ENCODE measurements at regions not wholly inside any gene's neighbourhood (a gene's known extent, or its start where the extent isn't known, plus 50 kb on each side); places are given as distances from the start of the nearest gene placed in this dataset.

DNA sequence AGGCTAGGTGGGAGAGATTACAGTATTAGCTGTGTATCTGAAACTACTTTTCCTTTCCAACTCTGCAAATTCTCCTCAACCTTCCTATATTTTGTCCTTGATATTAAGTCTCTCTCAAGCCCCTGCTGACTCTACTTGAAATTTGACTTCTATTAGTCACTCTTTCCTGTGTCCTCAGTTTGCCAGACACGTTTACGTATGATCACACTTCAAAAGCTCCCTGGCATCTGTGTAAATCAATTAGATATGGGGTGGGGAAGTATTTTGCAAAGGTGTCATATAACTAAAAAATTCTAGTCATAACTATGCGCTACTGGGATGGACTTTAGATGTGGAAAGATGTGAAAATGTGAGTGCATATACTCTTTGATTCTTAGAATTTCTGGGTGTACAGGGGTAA, 67.4 kb upstream of the ARHGAP24 start:
- H3K36me3 ChIP-seq (ENCODE audit: low read depth): no peaks in the 10 kb centered on the region
- no peak for DNase-seq (ENCODE audit: low spot score)
- no peak overlapping the region for H3K27ac ChIP-seq (ENCODE audit: poor library complexity, severe bottlenecking)
- no peak for TF ChIP-seq CTCF (IDR thresholded peaks at IDR 0.05; ENCODE audit: poor library complexity, severe bottlenecking)
- H3K9me3 ChIP-seq (ENCODE audit: severe bottlenecking): no peaks in the 10 kb centered on the region
- no peaks in the 10 kb centered on the region for H3K4me1 ChIP-seq (ENCODE audit: insufficient read depth, poor library complexity, severe bottlenecking)
- no peak for ATAC-seq (ENCODE audit: low read depth)
- no peaks in the 10 kb centered on the region for H3K27me3 ChIP-seq (ENCODE audit: insufficient read depth, poor library complexity, severe bottlenecking)
- H3K4me3 ChIP-seq (ENCODE audit: severe bottlenecking): no peak overlapping the region

DNA sequence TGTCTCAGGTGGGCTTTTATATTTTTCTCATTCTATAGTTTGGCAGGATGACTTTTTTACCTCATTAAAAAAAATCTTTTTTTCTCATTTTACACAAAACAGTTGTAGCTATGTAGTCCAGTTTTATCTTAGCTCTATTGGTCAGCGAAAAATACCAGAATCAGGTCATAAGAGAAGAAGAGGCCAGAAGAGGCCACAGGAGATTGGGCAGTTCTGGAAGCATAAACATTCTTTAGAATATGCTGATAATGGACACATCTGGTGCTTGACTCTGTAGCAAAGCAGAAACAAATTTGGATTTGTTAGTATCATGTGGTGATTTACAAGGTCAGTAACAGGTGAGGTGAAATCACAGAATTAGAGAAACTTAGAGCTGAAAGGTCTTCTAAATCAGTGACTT, 66.6 kb upstream of the ARHGAP24 start:
- no peak for TF ChIP-seq CTCF (IDR thresholded peaks at IDR 0.05; ENCODE audit: poor library complexity, severe bottlenecking)
- no peaks in the 10 kb centered on the region for H3K36me3 ChIP-seq (ENCODE audit: low read depth)
- no peak overlapping the region for H3K27ac ChIP-seq (ENCODE audit: poor library complexity, severe bottlenecking)
- ATAC-seq (ENCODE audit: low read depth) (no peak), DNase-seq (ENCODE audit: low spot score) (no peak)
- H3K4me3 ChIP-seq (ENCODE audit: severe bottlenecking): no peak overlapping the region
- no peaks in the 10 kb centered on the region for H3K9me3 ChIP-seq (ENCODE audit: severe bottlenecking)
- H3K4me1 ChIP-seq (ENCODE audit: insufficient read depth, poor library complexity, severe bottlenecking): no peaks in the 10 kb centered on the region
- no peaks in the 10 kb centered on the region for H3K27me3 ChIP-seq (ENCODE audit: insufficient read depth, poor library complexity, severe bottlenecking)

DNA sequence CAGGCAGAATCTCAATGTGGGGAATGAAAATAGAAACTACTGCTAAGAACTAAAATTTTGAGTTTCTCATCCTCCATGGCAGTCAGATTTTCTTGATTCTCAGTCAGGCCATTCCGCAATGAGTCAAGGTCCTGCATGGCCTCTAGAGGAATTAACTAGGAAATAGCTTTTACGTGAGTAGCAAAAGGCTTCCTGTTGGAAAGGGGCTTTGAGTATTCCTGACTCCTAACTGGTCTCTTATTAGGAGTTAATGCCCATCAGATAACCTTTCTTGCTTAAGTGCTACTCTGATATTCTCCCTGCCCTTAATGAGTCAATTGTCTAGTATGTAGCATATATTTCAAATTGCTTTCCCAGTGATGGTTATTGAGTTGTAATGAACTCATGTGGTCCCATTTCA, 65.7 kb upstream of the ARHGAP24 start:
- Histone ChIP-seq H3K27me3 (ENCODE audit: insufficient read depth, poor library complexity, severe bottlenecking) (no peaks in the 10 kb centered on the region), H3K4me1 (ENCODE audit: insufficient read depth, poor library complexity, severe bottlenecking) (no peaks in the 10 kb centered on the region), H3K9me3 (ENCODE audit: severe bottlenecking) (no peaks in the 10 kb centered on the region), H3K27ac (ENCODE audit: poor library complexity, severe bottlenecking) (no peak overlapping the region), H3K4me3 (ENCODE audit: severe bottlenecking) (no peak overlapping the region), H3K36me3 (ENCODE audit: low read depth) (no peaks in the 10 kb centered on the region)
- DNase-seq (ENCODE audit: low spot score): no peak
- no peak for TF ChIP-seq CTCF (IDR thresholded peaks at IDR 0.05; ENCODE audit: poor library complexity, severe bottlenecking)
- no peak for ATAC-seq (ENCODE audit: low read depth)

DNA sequence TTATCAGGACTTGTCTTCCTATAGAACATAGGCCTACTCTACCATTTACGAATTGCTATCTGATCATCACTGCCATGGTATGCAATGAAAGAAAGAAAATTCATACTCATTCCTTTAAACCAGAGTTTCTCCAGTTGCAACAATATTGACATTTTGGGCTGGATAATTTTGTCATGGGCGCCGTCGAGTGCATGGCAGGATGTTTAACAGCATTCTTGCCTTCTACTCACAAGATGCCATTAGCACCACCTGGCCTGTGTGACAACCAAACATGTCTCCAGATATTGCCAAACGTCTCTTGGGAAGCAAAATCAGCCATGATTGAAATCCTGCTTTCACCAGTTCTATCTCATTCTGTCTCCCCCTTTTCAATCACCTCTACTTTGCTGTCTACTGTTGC, 63.6 kb upstream of the ARHGAP24 start:
- no peaks in the 10 kb centered on the region for H3K4me1 ChIP-seq (ENCODE audit: insufficient read depth, poor library complexity, severe bottlenecking)
- no peaks in the 10 kb centered on the region for H3K27me3 ChIP-seq (ENCODE audit: insufficient read depth, poor library complexity, severe bottlenecking)
- no peak overlapping the region for H3K4me3 ChIP-seq (ENCODE audit: severe bottlenecking)
- H3K9me3 ChIP-seq (ENCODE audit: severe bottlenecking): no peaks in the 10 kb centered on the region
- TF ChIP-seq CTCF (IDR thresholded peaks at IDR 0.05; ENCODE audit: poor library complexity, severe bottlenecking): no peak
- no peak for ATAC-seq (ENCODE audit: low read depth)
- no peaks in the 10 kb centered on the region for H3K36me3 ChIP-seq (ENCODE audit: low read depth)
- H3K27ac ChIP-seq (ENCODE audit: poor library complexity, severe bottlenecking): no peak overlapping the region
- DNase-seq (ENCODE audit: low spot score): no peak

DNA sequence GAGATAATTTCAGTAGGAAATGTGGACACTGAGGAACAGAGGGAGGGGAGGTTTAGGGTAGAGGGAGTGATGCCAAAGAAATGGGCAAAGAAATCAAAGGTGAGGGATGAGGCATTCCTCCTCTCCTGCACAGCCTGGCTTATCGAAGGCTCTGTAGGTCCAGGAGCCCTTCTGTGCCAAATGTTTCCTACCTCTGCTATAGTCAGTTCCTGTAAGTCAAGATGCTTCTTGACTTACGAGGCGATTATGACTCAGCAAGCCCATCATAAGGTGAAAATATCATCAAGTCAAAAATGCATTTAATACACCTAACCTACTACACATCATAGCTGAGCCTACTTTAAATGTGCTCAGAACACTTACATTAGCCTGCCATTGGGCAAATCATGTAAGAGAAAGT, 60.0 kb upstream of the ARHGAP24 start:
- no peak overlapping the region for H3K27ac ChIP-seq (ENCODE audit: poor library complexity, severe bottlenecking)
- no peak for TF ChIP-seq CTCF (IDR thresholded peaks at IDR 0.05; ENCODE audit: poor library complexity, severe bottlenecking)
- H3K9me3 ChIP-seq (ENCODE audit: severe bottlenecking): no peaks in the 10 kb centered on the region
- ATAC-seq (ENCODE audit: low read depth): no peak
- DNase-seq (ENCODE audit: low spot score): no peak
- no peaks in the 10 kb centered on the region for H3K27me3 ChIP-seq (ENCODE audit: insufficient read depth, poor library complexity, severe bottlenecking)
- no peaks in the 10 kb centered on the region for H3K36me3 ChIP-seq (ENCODE audit: low read depth)
- H3K4me1 ChIP-seq (ENCODE audit: insufficient read depth, poor library complexity, severe bottlenecking): no peaks in the 10 kb centered on the region
- no peak overlapping the region for H3K4me3 ChIP-seq (ENCODE audit: severe bottlenecking)
